Suprapubic skin (tissue), 4 donors: ENCODE measurements at regions not wholly inside any gene's neighbourhood (a gene's known extent, or its start where the extent isn't known, plus 50 kb on each side); places are given as distances from the start of the nearest gene placed in this dataset.

Experiments used
- POLR2A ChIP-seq, 2 donors: fragments of 450-650 bp; IDR thresholded peaks; one replicate each; pipeline ENCODE4 v1.6.1; 2017; ENCODE audit warnings: antibody characterized with exemption in 2 of 2, mild to moderate bottlenecking in 2 of 2, moderate library complexity in 2 of 2
- POLR2AphosphoS5 ChIP-seq, 3 donors: sonication (generic); formaldehyde crosslinking; IDR thresholded peaks; one replicate each; pipeline ENCODE4 v1.6.1; 2017; ENCODE audit warnings: antibody characterized with exemption in 3 of 3
- TF ChIP-seq, protein P1 (sequence below), 2 donors: fragments of 200-600 bp in 1 of 2; fragments of 450-650 bp in 1 of 2; sonication (generic) in 1 of 2; IDR thresholded peaks; one replicate each; pipeline ENCODE4 v1.5.1; 2016 to 2019; ENCODE audit warnings: antibody characterized with exemption in 2 of 2, mild to moderate bottlenecking in 1 of 2, moderate library complexity in 1 of 2

DNA sequence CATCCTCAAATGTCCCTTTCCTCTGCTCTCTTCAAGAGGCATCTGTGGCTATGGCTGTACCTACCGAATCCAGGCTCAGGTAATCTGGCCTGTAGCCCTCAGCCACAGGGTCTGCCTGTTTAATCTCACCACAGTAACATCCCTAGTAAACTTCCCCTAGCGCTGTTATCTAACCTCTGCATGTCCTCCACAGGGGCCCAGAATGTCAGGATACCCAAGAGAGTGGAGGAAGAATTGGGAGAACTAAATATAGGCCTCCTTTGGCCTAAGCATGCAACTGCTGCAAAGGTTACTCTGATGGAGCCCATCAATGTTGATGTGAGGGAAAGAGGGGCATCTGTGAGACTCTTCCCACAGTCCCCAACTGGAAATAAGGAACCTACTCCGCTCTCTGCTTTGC, 63.2 kb upstream of the IFNG-AS1 start:
- TF ChIP-seq, protein P1, sequence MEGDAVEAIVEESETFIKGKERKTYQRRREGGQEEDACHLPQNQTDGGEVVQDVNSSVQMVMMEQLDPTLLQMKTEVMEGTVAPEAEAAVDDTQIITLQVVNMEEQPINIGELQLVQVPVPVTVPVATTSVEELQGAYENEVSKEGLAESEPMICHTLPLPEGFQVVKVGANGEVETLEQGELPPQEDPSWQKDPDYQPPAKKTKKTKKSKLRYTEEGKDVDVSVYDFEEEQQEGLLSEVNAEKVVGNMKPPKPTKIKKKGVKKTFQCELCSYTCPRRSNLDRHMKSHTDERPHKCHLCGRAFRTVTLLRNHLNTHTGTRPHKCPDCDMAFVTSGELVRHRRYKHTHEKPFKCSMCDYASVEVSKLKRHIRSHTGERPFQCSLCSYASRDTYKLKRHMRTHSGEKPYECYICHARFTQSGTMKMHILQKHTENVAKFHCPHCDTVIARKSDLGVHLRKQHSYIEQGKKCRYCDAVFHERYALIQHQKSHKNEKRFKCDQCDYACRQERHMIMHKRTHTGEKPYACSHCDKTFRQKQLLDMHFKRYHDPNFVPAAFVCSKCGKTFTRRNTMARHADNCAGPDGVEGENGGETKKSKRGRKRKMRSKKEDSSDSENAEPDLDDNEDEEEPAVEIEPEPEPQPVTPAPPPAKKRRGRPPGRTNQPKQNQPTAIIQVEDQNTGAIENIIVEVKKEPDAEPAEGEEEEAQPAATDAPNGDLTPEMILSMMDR (IDR thresholded peaks at IDR 0.05) = no peak
- TF ChIP-seq POLR2AphosphoS5 (IDR thresholded peaks at IDR 0.05) (no peak), POLR2A (IDR thresholded peaks at IDR 0.05) (no peak)
